GM21381 (cell line): ENCODE measurements at regions not wholly inside any gene's neighbourhood (a gene's known extent, or its start where the extent isn't known, plus 50 kb on each side); places are given as distances from the start of the nearest gene placed in this dataset.
"Not testable (repeated sequence)": the region's sequence is repeated elsewhere in the genome, so short reads cannot be mapped to it uniquely, and the experiment has no call there.

Experiments
- ATAC-seq: cut with Tn5 transposase; IDR thresholded peaks from one replicate; pipeline ENCODE4 v1.9.1; 2021; ENCODE audit warnings: mild to moderate bottlenecking, moderate library complexity; ENCODE audit not compliant: unreplicated experiment

- not testable (repeated sequence) for ATAC-seq
These were observed 186.2 kb upstream of the CHL1 start for GRCh38 chr3:10109-10996.

GRCh38 chr3:11734-12133 lies 184.8 kb upstream of the CHL1 start:
- no peak for ATAC-seq

- ATAC-seq = no peak
These were observed 181.9 kb upstream of the CHL1 start for GRCh38 chr3:14652-15051.

- ATAC-seq = no peak
These were observed 180.2 kb upstream of the CHL1 start for GRCh38 chr3:16366-16765.

- ATAC-seq = no peak
These were observed 176.1 kb upstream of the CHL1 start for GRCh38 chr3:20421-20820.

GRCh38 chr3:24006-24405 lies 172.6 kb upstream of the CHL1 start:
- ATAC-seq = no peak

- no peak for ATAC-seq
These were observed 171.5 kb upstream of the CHL1 start for GRCh38 chr3:25056-25455.

- ATAC-seq = not testable (repeated sequence)
These were observed 160.6 kb upstream of the CHL1 start for GRCh38 chr3:35985-36384.

GRCh38 chr3:42871-43744 lies 153.5 kb upstream of the CHL1 start:
- ATAC-seq = not testable (repeated sequence)

GRCh38 chr3:44028-44676 lies 152.4 kb upstream of the CHL1 start:
- no peak for ATAC-seq

- not testable (repeated sequence) for ATAC-seq
These were observed 151.6 kb upstream of the CHL1 start for GRCh38 chr3:44941-45340.

- ATAC-seq = no peak
These were observed 150.0 kb upstream of the CHL1 start for GRCh38 chr3:46576-46975.

GRCh38 chr3:53441-53840 lies 143.1 kb upstream of the CHL1 start:
- ATAC-seq = not testable (repeated sequence)

- ATAC-seq = no peak
These were observed 142.3 kb upstream of the CHL1 start for GRCh38 chr3:54240-54639.

- no peak for ATAC-seq
These were observed 139.9 kb upstream of the CHL1 start for GRCh38 chr3:56672-57071.

GRCh38 chr3:59854-60253 lies 136.7 kb upstream of the CHL1 start:
- ATAC-seq = no peak

GRCh38 chr3:63095-63765 lies 133.3 kb upstream of the CHL1 start:
- no peak for ATAC-seq

GRCh38 chr3:69690-70089 lies 126.9 kb upstream of the CHL1 start:
- no peak for ATAC-seq

- no peak for ATAC-seq
These were observed 123.8 kb upstream of the CHL1 start for GRCh38 chr3:72776-73175.

- ATAC-seq = no peak
These were observed 123.3 kb upstream of the CHL1 start for GRCh38 chr3:73271-73670.
